HEK293 (cell line): ENCODE measurements at regions not wholly inside any gene's neighbourhood (a gene's known extent, or its start where the extent isn't known, plus 50 kb on each side); places are given as distances from the start of the nearest gene placed in this dataset.

ENCODE experiments used
- CTCF ChIA-PET: fragments of 350-600 bp; formaldehyde crosslinking; extraction: SDS; loops from one replicate; lab custom pipeline; 2021; ENCODE audit warnings: antibody characterized with exemption; lab: Yijun Ruan, JAX
- POLR2A ChIA-PET: fragments of 300-600 bp; formaldehyde crosslinking; extraction: SDS; loops from one replicate; lab custom pipeline; 2020; ENCODE audit warnings: antibody characterized with exemption, inconsistent platforms; lab: Yijun Ruan, JAX
- H3K27ac ChIP-seq: fragments of 200-500 bp; sonication (Bioruptor generic); 2 replicates; pipeline ENCODE4 v1.5.1; 2014; ENCODE audit warnings: low read depth, low read length, control low read depth, inconsistent platforms; ENCODE audit errors: extremely low read depth
- H3K36me3 ChIP-seq, 2 experiments: fragments of 200-500 bp in 1 of 2; sonication (Bioruptor generic) in 1 of 2; 1 replicate in 1 of 2; 2 replicates in 1 of 2; pipeline ENCODE4 v1.5.1; 2014 to 2017; ENCODE audit warnings: inconsistent platforms in 2 of 2, low read length in 2 of 2; ENCODE audit not compliant: control insufficient read depth in 2 of 2, insufficient read depth in 1 of 2
- H3K4me1 ChIP-seq: fragments of 200-500 bp; sonication (Bioruptor generic); 2 replicates; pipeline ENCODE4 v1.5.1; 2014; ENCODE audit warnings: mild to moderate bottlenecking, low read length, inconsistent platforms; ENCODE audit not compliant: control insufficient read depth, insufficient read depth
- H3K4me3 ChIP-seq: 2 replicates; pipeline ENCODE4 v1.5.1; 2011; ENCODE audit warnings: low read depth, mild to moderate bottlenecking, control low read depth, low read length, moderate library complexity
- H3K9me3 ChIP-seq: fragments of 200-500 bp; sonication (Bioruptor generic); 2 replicates; pipeline ENCODE4 v1.5.1; 2014; ENCODE audit warnings: low read depth, low read length, inconsistent platforms; ENCODE audit not compliant: control insufficient read depth, insufficient read depth
- GLIS1 ChIP-seq: fragments of 450-650 bp; formaldehyde crosslinking; IDR thresholded peaks from 2 replicates; pipeline ENCODE4 v1.5.1; 2016; ENCODE audit warnings: missing biosample characterization, missing genetic modification characterization
- KLF10 ChIP-seq: fragments of 450-650 bp; IDR thresholded peaks from 2 replicates; pipeline ENCODE4 v1.5.1; 2018; ENCODE audit warnings: missing biosample characterization, mild to moderate bottlenecking, missing genetic modification characterization
- KLF16 ChIP-seq: fragments of 450-650 bp; formaldehyde crosslinking; IDR thresholded peaks from 2 replicates; pipeline ENCODE4 v1.5.1; 2017; ENCODE audit warnings: missing biosample characterization, missing genetic modification characterization
- KLF7 ChIP-seq: fragments of 450-650 bp; formaldehyde crosslinking; IDR thresholded peaks from 2 replicates; pipeline ENCODE4 v1.5.1; 2016; ENCODE audit warnings: missing biosample characterization, missing genetic modification characterization, borderline replicate concordance
- MYNN ChIP-seq: fragments of 450-650 bp; formaldehyde crosslinking; IDR thresholded peaks from 2 replicates; pipeline ENCODE4 v1.5.1; 2016; ENCODE audit warnings: missing biosample characterization, missing genetic modification characterization, borderline replicate concordance
- PRDM1 ChIP-seq: fragments of 450-650 bp; formaldehyde crosslinking; IDR thresholded peaks from 2 replicates; pipeline ENCODE4; 2016; ENCODE audit warnings: missing biosample characterization, missing genetic modification characterization
- SP2 ChIP-seq: fragments of 450-650 bp; formaldehyde crosslinking; IDR thresholded peaks from 2 replicates; pipeline ENCODE4 v1.5.1; 2016; ENCODE audit warnings: missing biosample characterization, missing genetic modification characterization
- ZNF133 ChIP-seq: fragments of 450-650 bp; formaldehyde crosslinking; IDR thresholded peaks from 2 replicates; pipeline ENCODE4 v1.5.1; 2016; ENCODE audit warnings: missing biosample characterization, missing genetic modification characterization
- ZNF239 ChIP-seq: fragments of 450-650 bp; formaldehyde crosslinking; IDR thresholded peaks from 2 replicates; pipeline ENCODE4 v1.5.1; 2016; ENCODE audit warnings: missing biosample characterization, missing genetic modification characterization
- ZNF555 ChIP-seq: fragments of 450-650 bp; formaldehyde crosslinking; conservative IDR thresholded peaks from 2 replicates; pipeline ENCODE4 v1.5.1; 2017; ENCODE audit warnings: missing biosample characterization, mild to moderate bottlenecking, missing genetic modification characterization, inconsistent platforms
- ZNF560 ChIP-seq: fragments of 450-650 bp; formaldehyde crosslinking; IDR thresholded peaks from 2 replicates; pipeline ENCODE4 v1.5.1; 2017; ENCODE audit warnings: missing biosample characterization, missing genetic modification characterization, borderline replicate concordance
- ZNF561 ChIP-seq: fragments of 450-650 bp; IDR thresholded peaks from 2 replicates; pipeline ENCODE4 v1.5.1; 2018; ENCODE audit warnings: missing biosample characterization, missing genetic modification characterization, borderline replicate concordance
- TF ChIP-seq, protein P1 (sequence below): fragments of 450-650 bp; formaldehyde crosslinking; IDR thresholded peaks from 2 replicates; pipeline ENCODE4 v1.5.1; 2016; ENCODE audit warnings: missing biosample characterization, missing genetic modification characterization
- TF ChIP-seq, protein P2 (sequence below): fragments of 450-650 bp; formaldehyde crosslinking; IDR thresholded peaks from 2 replicates; pipeline ENCODE4 v1.5.1; 2017; ENCODE audit warnings: missing biosample characterization, missing genetic modification characterization
- TF ChIP-seq, protein P3 (sequence below): fragments of 450-650 bp; formaldehyde crosslinking; IDR thresholded peaks from 2 replicates; pipeline ENCODE4 v1.5.1; 2016; ENCODE audit warnings: missing biosample characterization, missing genetic modification characterization
- TF ChIP-seq, protein P4 (sequence below): fragments of 450-650 bp; formaldehyde crosslinking; IDR thresholded peaks from 2 replicates; pipeline ENCODE4 v1.5.1; 2016; ENCODE audit warnings: missing biosample characterization, missing genetic modification characterization
- TF ChIP-seq, protein P5 (sequence below): fragments of 450-650 bp; formaldehyde crosslinking; IDR thresholded peaks from 2 replicates; pipeline ENCODE4 v1.5.1; 2016; ENCODE audit warnings: missing biosample characterization, missing genetic modification characterization

DNA sequence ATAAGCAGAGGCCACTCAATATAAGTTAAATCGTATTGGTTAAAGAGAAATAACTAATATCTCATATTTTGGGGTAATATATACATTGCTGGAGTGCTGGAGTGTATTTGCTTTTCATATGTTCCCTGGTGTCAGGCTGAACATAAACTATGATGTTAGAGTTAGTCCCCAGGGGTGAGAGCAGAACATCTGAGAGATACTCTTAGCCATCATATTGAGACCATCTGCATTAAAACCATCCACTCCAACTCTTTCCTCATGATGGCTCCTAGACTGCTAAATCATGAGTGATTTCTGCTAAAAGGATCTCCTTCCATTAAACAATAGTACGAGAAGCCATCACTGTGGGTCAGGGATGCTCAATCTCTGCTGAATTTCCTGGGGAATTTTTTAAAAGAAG lies 436.2 kb downstream of the DTWD2 start (continued):
- TF ChIP-seq ZNF560 = no peak
- no peak for TF ChIP-seq KLF10
- TF ChIP-seq MYNN (tag by site-specific recombination) = no peak
- TF ChIP-seq ZNF561 = no peak
- no peak for TF ChIP-seq ZNF555 (tag by site-specific recombination)
- TF ChIP-seq KLF16 (tag by site-specific recombination) = no peak
- TF ChIP-seq SP2 (tag by site-specific recombination) = no peak
- TF ChIP-seq ZNF239 (tag by site-specific recombination) = no peak
- TF ChIP-seq, protein P1, sequence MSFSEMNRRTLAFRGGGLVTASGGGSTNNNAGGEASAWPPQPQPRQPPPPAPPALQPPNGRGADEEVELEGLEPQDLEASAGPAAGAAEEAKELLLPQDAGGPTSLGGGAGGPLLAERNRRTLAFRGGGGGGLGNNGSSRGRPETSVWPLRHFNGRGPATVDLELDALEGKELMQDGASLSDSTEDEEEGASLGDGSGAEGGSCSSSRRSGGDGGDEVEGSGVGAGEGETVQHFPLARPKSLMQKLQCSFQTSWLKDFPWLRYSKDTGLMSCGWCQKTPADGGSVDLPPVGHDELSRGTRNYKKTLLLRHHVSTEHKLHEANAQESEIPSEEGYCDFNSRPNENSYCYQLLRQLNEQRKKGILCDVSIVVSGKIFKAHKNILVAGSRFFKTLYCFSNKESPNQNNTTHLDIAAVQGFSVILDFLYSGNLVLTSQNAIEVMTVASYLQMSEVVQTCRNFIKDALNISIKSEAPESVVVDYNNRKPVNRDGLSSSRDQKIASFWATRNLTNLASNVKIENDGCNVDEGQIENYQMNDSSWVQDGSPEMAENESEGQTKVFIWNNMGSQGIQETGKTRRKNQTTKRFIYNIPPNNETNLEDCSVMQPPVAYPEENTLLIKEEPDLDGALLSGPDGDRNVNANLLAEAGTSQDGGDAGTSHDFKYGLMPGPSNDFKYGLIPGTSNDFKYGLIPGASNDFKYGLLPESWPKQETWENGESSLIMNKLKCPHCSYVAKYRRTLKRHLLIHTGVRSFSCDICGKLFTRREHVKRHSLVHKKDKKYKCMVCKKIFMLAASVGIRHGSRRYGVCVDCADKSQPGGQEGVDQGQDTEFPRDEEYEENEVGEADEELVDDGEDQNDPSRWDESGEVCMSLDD (tag by site-specific recombination) = no peak
- TF ChIP-seq, protein P2, sequence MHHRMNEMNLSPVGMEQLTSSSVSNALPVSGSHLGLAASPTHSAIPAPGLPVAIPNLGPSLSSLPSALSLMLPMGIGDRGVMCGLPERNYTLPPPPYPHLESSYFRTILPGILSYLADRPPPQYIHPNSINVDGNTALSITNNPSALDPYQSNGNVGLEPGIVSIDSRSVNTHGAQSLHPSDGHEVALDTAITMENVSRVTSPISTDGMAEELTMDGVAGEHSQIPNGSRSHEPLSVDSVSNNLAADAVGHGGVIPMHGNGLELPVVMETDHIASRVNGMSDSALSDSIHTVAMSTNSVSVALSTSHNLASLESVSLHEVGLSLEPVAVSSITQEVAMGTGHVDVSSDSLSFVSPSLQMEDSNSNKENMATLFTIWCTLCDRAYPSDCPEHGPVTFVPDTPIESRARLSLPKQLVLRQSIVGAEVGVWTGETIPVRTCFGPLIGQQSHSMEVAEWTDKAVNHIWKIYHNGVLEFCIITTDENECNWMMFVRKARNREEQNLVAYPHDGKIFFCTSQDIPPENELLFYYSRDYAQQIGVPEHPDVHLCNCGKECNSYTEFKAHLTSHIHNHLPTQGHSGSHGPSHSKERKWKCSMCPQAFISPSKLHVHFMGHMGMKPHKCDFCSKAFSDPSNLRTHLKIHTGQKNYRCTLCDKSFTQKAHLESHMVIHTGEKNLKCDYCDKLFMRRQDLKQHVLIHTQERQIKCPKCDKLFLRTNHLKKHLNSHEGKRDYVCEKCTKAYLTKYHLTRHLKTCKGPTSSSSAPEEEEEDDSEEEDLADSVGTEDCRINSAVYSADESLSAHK (tag by site-specific recombination) = no peak

DNA sequence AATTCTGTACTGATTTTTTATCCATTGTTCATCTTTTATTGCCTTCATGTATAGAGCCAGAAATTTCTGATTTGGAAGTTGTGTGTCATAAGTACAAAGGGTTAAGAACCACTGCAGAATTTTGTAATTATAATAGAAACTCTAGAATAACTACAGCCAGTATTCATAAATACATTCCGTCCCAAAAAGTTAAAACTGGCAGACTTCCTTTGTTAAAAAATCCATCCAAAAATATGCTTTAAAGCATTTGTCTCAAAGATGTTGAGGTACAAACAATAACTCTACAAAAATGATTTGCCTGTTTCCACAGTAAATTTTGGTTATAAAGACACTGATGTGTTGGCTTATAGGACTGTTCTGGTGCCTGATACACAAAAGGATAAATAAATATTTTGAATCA lies 436.6 kb downstream of the DTWD2 start:
- ChIA-PET CTCF (no interaction called here), POLR2A (no interaction called here)
- H3K9me3 ChIP-seq = no peaks in the 10 kb centered on the region

More for the DNA sequence above, 436.6 kb downstream of the DTWD2 start:
- Histone ChIP-seq H3K27ac (no peak overlapping the region), H3K36me3 (no peaks in the 10 kb centered on the region), H3K4me1 (no peaks in the 10 kb centered on the region), H3K4me3 (no peak overlapping the region)
- TF ChIP-seq, protein P3, sequence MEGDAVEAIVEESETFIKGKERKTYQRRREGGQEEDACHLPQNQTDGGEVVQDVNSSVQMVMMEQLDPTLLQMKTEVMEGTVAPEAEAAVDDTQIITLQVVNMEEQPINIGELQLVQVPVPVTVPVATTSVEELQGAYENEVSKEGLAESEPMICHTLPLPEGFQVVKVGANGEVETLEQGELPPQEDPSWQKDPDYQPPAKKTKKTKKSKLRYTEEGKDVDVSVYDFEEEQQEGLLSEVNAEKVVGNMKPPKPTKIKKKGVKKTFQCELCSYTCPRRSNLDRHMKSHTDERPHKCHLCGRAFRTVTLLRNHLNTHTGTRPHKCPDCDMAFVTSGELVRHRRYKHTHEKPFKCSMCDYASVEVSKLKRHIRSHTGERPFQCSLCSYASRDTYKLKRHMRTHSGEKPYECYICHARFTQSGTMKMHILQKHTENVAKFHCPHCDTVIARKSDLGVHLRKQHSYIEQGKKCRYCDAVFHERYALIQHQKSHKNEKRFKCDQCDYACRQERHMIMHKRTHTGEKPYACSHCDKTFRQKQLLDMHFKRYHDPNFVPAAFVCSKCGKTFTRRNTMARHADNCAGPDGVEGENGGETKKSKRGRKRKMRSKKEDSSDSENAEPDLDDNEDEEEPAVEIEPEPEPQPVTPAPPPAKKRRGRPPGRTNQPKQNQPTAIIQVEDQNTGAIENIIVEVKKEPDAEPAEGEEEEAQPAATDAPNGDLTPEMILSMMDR (tag by site-specific recombination) = no peak
- no peak for TF ChIP-seq PRDM1 (tag by site-specific recombination)
- TF ChIP-seq GLIS1 (tag by site-specific recombination) = no peak
- TF ChIP-seq KLF7 (tag by site-specific recombination) = no peak
- TF ChIP-seq, protein P4, sequence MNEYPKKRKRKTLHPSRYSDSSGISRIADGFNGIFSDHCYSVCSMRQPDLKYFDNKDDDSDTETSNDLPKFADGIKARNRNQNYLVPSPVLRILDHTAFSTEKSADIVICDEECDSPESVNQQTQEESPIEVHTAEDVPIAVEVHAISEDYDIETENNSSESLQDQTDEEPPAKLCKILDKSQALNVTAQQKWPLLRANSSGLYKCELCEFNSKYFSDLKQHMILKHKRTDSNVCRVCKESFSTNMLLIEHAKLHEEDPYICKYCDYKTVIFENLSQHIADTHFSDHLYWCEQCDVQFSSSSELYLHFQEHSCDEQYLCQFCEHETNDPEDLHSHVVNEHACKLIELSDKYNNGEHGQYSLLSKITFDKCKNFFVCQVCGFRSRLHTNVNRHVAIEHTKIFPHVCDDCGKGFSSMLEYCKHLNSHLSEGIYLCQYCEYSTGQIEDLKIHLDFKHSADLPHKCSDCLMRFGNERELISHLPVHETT (tag by site-specific recombination) = no peak
- TF ChIP-seq ZNF133 = no peak
- TF ChIP-seq, protein P5, sequence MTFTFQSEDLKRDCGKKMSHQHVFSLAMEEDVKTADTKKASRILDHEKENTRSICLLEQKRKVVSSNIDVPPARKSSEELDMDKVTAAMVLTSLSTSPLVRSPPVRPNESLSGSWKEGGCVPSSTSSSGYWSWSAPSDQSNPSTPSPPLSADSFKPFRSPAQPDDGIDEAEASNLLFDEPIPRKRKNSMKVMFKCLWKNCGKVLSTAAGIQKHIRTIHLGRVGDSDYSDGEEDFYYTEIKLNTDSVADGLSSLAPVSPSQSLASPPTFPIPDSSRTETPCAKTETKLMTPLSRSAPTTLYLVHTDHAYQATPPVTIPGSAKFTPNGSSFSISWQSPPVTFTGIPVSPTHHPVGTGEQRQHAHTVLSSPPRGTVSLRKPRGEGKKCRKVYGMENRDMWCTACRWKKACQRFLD (tag by site-specific recombination) = no peak
